DOHH2 (cell line): ENCODE measurements at regions not wholly inside any gene's neighbourhood (a gene's known extent, or its start where the extent isn't known, plus 50 kb on each side); places are given as distances from the start of the nearest gene placed in this dataset.
"Not testable (repeated sequence)": the region's sequence is repeated elsewhere in the genome, so short reads cannot be mapped to it uniquely, and the experiment has no call there.

Experiments
- H3F3A ChIP-seq: fragments of 200-600 bp; sonication (generic), shearing (Covaris generic); 2 replicates; pipeline ENCODE4 v1.6.0; 2016; ENCODE audit warnings: antibody characterized with exemption, mild to moderate bottlenecking; ENCODE audit not compliant: control insufficient read depth, insufficient read depth
- H3K27ac ChIP-seq: fragments of 200-600 bp; sonication (generic); 2 replicates; pipeline ENCODE4 v1.5.1; 2014; ENCODE audit warnings: low read depth, mild to moderate bottlenecking, low read length, moderate library complexity
- H3K27me3 ChIP-seq: fragments of 200-600 bp; sonication (generic); 2 replicates; pipeline ENCODE4 v1.6.1; 2014; ENCODE audit warnings: mild to moderate bottlenecking, low read length, mixed read lengths; ENCODE audit not compliant: control insufficient read depth
- H3K36me3 ChIP-seq: fragments of 200-600 bp; sonication (generic); 2 replicates; pipeline ENCODE4 v1.6.1; 2014; ENCODE audit warnings: mild to moderate bottlenecking, low read length, moderate library complexity, mixed read lengths; ENCODE audit not compliant: control insufficient read depth
- H3K4me1 ChIP-seq: fragments of 200-600 bp; sonication (generic); 2 replicates; pipeline ENCODE4 v1.6.1; 2014; ENCODE audit warnings: mild to moderate bottlenecking, low read length, mixed read lengths; ENCODE audit not compliant: control insufficient read depth
- H3K4me2 ChIP-seq: fragments of 200-600 bp; sonication (generic); 2 replicates; pipeline ENCODE4 v1.6.0; 2014; ENCODE audit warnings: mild to moderate bottlenecking, low read length, moderate library complexity
- H3K4me3 ChIP-seq: fragments of 200-600 bp; sonication (generic); 2 replicates; pipeline ENCODE4 v1.5.1; 2014; ENCODE audit warnings: mild to moderate bottlenecking, low read length, mixed read lengths
- H3K79me2 ChIP-seq: fragments of 200-600 bp; sonication (generic); 2 replicates; pipeline ENCODE4 v1.6.1; 2014; ENCODE audit warnings: mild to moderate bottlenecking, low read length, mixed read lengths; ENCODE audit not compliant: control insufficient read depth
- H3K9me2 ChIP-seq: fragments of 200-600 bp; sonication (generic); replicated peaks from 2 replicates; pipeline ENCODE4 v1.6.1; 2014; ENCODE audit warnings: mild to moderate bottlenecking, low read length, mixed read lengths; ENCODE audit not compliant: control insufficient read depth
- H3K9me3 ChIP-seq: fragments of 200-600 bp; sonication (generic); 2 replicates; pipeline ENCODE4 v1.6.1; 2014; ENCODE audit warnings: antibody characterized with exemption, low read length, mixed read lengths; ENCODE audit not compliant: control insufficient read depth, insufficient read depth
- H4K20me1 ChIP-seq: fragments of 200-600 bp; sonication (generic); 2 replicates; pipeline ENCODE4 v1.6.0; 2014; ENCODE audit warnings: low read depth, mild to moderate bottlenecking, antibody characterized with exemption, low read length, moderate library complexity; ENCODE audit not compliant: control insufficient read depth, insufficient read depth
- CTCF ChIP-seq: fragments of 200-600 bp; sonication (generic); IDR thresholded peaks from one replicate; pipeline ENCODE4 v1.5.1; 2014; ENCODE audit warnings: antibody characterized with exemption, mild to moderate bottlenecking, low read depth, low read length; ENCODE audit not compliant: poor library complexity, severe bottlenecking
- EZH2phosphoT487 ChIP-seq: fragments of 200-600 bp; sonication (generic); IDR thresholded peaks from 2 replicates; pipeline ENCODE4 v1.6.1; 2017; ENCODE audit warnings: borderline replicate concordance, mild to moderate bottlenecking, antibody characterized with exemption, low read length, moderate library complexity, mixed read lengths

GRCh38 chr5:130937046-130937445, 228.0 kb downstream of the HINT1 start:
- Histone ChIP-seq H3K27me3 (no peaks in the 10 kb centered on the region), H3K36me3 (no peaks in the 10 kb centered on the region), H3K9me2 (no peaks in the 10 kb centered on the region), H3K27ac (no peak overlapping the region), H3K79me2 (no peaks in the 10 kb centered on the region), H4K20me1 (no peaks in the 10 kb centered on the region), H3K4me2 (no peak overlapping the region), H3K4me1 (no peaks in the 10 kb centered on the region), H3F3A (no peaks in the 10 kb centered on the region), H3K4me3 (no peak overlapping the region), H3K9me3 (no peaks in the 10 kb centered on the region)
- TF ChIP-seq CTCF, result no peak
- TF ChIP-seq EZH2phosphoT487, result no peak

- no peak overlapping the region for H3K27ac ChIP-seq
- H3K36me3 ChIP-seq, result no peaks in the 10 kb centered on the region
- no peaks in the 10 kb centered on the region for H4K20me1 ChIP-seq
- TF ChIP-seq EZH2phosphoT487 (no peak), CTCF (no peak)
- no peaks in the 10 kb centered on the region for H3K4me1 ChIP-seq
- H3K4me3 ChIP-seq, result no peak overlapping the region
- no peaks in the 10 kb centered on the region for H3K79me2 ChIP-seq
- H3K9me3 ChIP-seq, result no peaks in the 10 kb centered on the region
- H3K4me2 ChIP-seq, result no peak overlapping the region
- no peaks in the 10 kb centered on the region for H3K27me3 ChIP-seq
- H3F3A ChIP-seq, result no peaks in the 10 kb centered on the region
- no peaks in the 10 kb centered on the region for H3K9me2 ChIP-seq
Measured at GRCh38 chr5:130923543-130924124, 241.4 kb downstream of the HINT1 start.

GRCh38 chr5:130912088-130912487, 253.0 kb downstream of the HINT1 start:
- no peak overlapping the region for H3K4me3 ChIP-seq
- no peaks in the 10 kb centered on the region for H3K79me2 ChIP-seq
- no peak overlapping the region for H3K27ac ChIP-seq
- H3K4me2 ChIP-seq, result no peak overlapping the region
- no peaks in the 10 kb centered on the region for H3K4me1 ChIP-seq
- no peaks in the 10 kb centered on the region for H4K20me1 ChIP-seq
- H3K36me3 ChIP-seq, result no peaks in the 10 kb centered on the region
- no peaks in the 10 kb centered on the region for H3K27me3 ChIP-seq
- TF ChIP-seq EZH2phosphoT487 (no peak), CTCF (no peak)
- H3F3A ChIP-seq, result no peaks in the 10 kb centered on the region
- H3K9me3 ChIP-seq, result no peaks in the 10 kb centered on the region
- no peaks in the 10 kb centered on the region for H3K9me2 ChIP-seq

GRCh38 chr5:130908186-130908585, 256.9 kb downstream of the HINT1 start:
- no peaks in the 10 kb centered on the region for H3K9me2 ChIP-seq
- H3F3A ChIP-seq, result no peaks in the 10 kb centered on the region
- H3K79me2 ChIP-seq, result no peaks in the 10 kb centered on the region
- H3K4me3 ChIP-seq, result no peak overlapping the region
- TF ChIP-seq CTCF, result no peak
- no peak for TF ChIP-seq EZH2phosphoT487
- H3K9me3 ChIP-seq, result no peaks in the 10 kb centered on the region
- H3K4me1 ChIP-seq, result no peaks in the 10 kb centered on the region
- no peak overlapping the region for H3K27ac ChIP-seq
- H4K20me1 ChIP-seq, result no peaks in the 10 kb centered on the region
- no peaks in the 10 kb centered on the region for H3K27me3 ChIP-seq
- H3K36me3 ChIP-seq, result no peaks in the 10 kb centered on the region
- H3K4me2 ChIP-seq, result no peak overlapping the region

GRCh38 chr5:130897537-130898195, 267.4 kb downstream of the HINT1 start:
- not testable (repeated sequence) for H3K27ac ChIP-seq, H3K4me3 ChIP-seq, H4K20me1 ChIP-seq, H3K9me2 ChIP-seq, H3K79me2 ChIP-seq, H3K27me3 ChIP-seq, H3K4me2 ChIP-seq, H3F3A ChIP-seq, H3K36me3 ChIP-seq, H3K4me1 ChIP-seq, H3K9me3 ChIP-seq
